ENCODE measurements at regions not wholly inside any gene's neighbourhood (a gene's known extent, or its start where the extent isn't known, plus 50 kb on each side); places are given as distances from the start of the nearest gene placed in this dataset.
A peak's percentile ranks its signal among the peaks of the same experiment; 100 is the strongest.

GRCh38 chr2:124985270-124985669, 960.2 kb downstream of the CNTNAP5 start:
- no TSS peak for BruUV-seq (replicated peaks)

More at GRCh38 chr2:124985270-124985669, 960.2 kb downstream of the CNTNAP5 start:
- intact Hi-C loops (cut with micrococcal nuclease; ENCODE audit: unreplicated experiment) (no loop called here), in situ Hi-C loops (cut with MboI) (no loop called here)
- no peak overlapping the region for H3K4me3 ChIP-seq
- no peaks in the 10 kb centered on the region for H3K27me3 ChIP-seq (replicated peaks in 1 of 2; ENCODE audit: control insufficient read depth in 2 of 2, insufficient read depth in 2 of 2, low read length in 1 of 2)
- no peaks in the 10 kb centered on the region for H4K20me1 ChIP-seq (ENCODE audit: control insufficient read depth, insufficient read depth)
- SMC1A ChIA-PET (ENCODE audit: uncharacterized antibody, unreplicated experiment) = interaction anchor here (1.3 kb wide), 1 partner anchor 10 kb away, joined by 5 read pairs; no protein-coding TSS in a partner anchor
- H3K4me2 ChIP-seq (ENCODE audit: control insufficient read depth, insufficient read depth) = no peak overlapping the region
- H3K27ac ChIP-seq (ENCODE audit: control insufficient read depth, insufficient read depth) = no peak overlapping the region
- CTCF ChIA-PET = interaction anchor here (1.2 kb wide), 1 partner anchor 106 kb away, joined by 3 read pairs; no protein-coding TSS in a partner anchor
- no peaks in the 10 kb centered on the region for H3K4me1 ChIP-seq (ENCODE audit: control insufficient read depth, insufficient read depth, low read length)
- POLR2A ChIA-PET = no interaction called here
- no peaks in the 10 kb centered on the region for H3K9me3 ChIP-seq (replicated peaks; ENCODE audit: control insufficient read depth, insufficient read depth, low read length)
- no peaks in the 10 kb centered on the region for H3K36me3 ChIP-seq (ENCODE audit: control insufficient read depth in 2 of 2, insufficient read depth in 2 of 2, low read length in 1 of 2)
- 36% methylated on average over 2 of the region's 2 CpGs for WGBS (ENCODE audit: insufficient coverage, insufficient replicate concordance, low lambda C conversion rate, missing lambda C conversion rate)
- H3K9ac ChIP-seq (ENCODE audit: control insufficient read depth, insufficient read depth, low read length) = no peak overlapping the region
- ATAC-seq (peak; percentile 64), DNase-seq (ENCODE audit: low read depth, low spot score) (no peak), FAIRE-seq (no peak)
- TF ChIP-seq NR2C1 (IDR thresholded peaks at IDR 0.05) (peak; percentile 60), ATF3 (IDR thresholded peaks at IDR 0.05; ENCODE audit: borderline replicate concordance, extremely low read depth, low read depth, low read length) (no peak), E4F1 (IDR thresholded peaks at IDR 0.05; ENCODE audit: borderline replicate concordance, partially characterized antibody) (no peak), TCF3 (IDR thresholded peaks at IDR 0.05; ENCODE audit: borderline replicate concordance, insufficient read depth, low read depth, low read length) (no peak), NFXL1 (IDR thresholded peaks at IDR 0.05; ENCODE audit: borderline replicate concordance) (no peak), DPF2 (IDR thresholded peaks at IDR 0.05) (no peak), YY1 (IDR thresholded peaks at IDR 0.05; ENCODE audit: low read depth, low read length) (no peak), HDGF (IDR thresholded peaks at IDR 0.05) (no peak), ZNF687 (IDR thresholded peaks at IDR 0.05) (peak; percentile 60; the same call in 1 of the 2 replicates), EP300 (IDR thresholded peaks at IDR 0.05; ENCODE audit: borderline replicate concordance in 1 of 2, control insufficient read depth in 1 of 2, low read depth in 2 of 2, low read length in 2 of 2) (no peak), ASH2L (IDR thresholded peaks at IDR 0.05; ENCODE audit: borderline replicate concordance, low read depth) (no peak)
- H2AFZ ChIP-seq (ENCODE audit: control insufficient read depth, low read depth, low read length) = no peak overlapping the region
- RAD21 ChIA-PET (ENCODE audit: unreplicated experiment) = interaction anchor here (1.1 kb wide), 1 partner anchor 413 kb away, joined by 3 read pairs; no protein-coding TSS in a partner anchor
- no peaks in the 10 kb centered on the region for H3K79me2 ChIP-seq (ENCODE audit: control insufficient read depth, insufficient read depth, low read length)

All from GM12878 (cell line).